Osteoblast (primary cell): ENCODE measurements at regions not wholly inside any gene's neighbourhood (a gene's known extent, or its start where the extent isn't known, plus 50 kb on each side); places are given as distances from the start of the nearest gene placed in this dataset.

Experiments used
- DNase-seq: peaks from one replicate; pipeline ENCODE4 v3.0.0; 2011; ENCODE audit warnings: low spot score, mixed read lengths; ENCODE audit not compliant: insufficient read length; ENCODE audit errors: missing footprints
- H2AFZ ChIP-seq: 2 replicates; pipeline ENCODE4 v1.6.0; 2011; ENCODE audit warnings: mild to moderate bottlenecking, low read length
- H3K27ac ChIP-seq: 2 replicates; pipeline ENCODE4 v1.5.1; 2011; ENCODE audit warnings: mild to moderate bottlenecking, low read depth, low read length, moderate library complexity
- H3K27me3 ChIP-seq: 2 replicates; pipeline ENCODE4 v1.6.0; 2012; ENCODE audit warnings: mild to moderate bottlenecking, control low read depth, inconsistent platforms, low read length, moderate library complexity; ENCODE audit not compliant: insufficient read depth
- H3K36me3 ChIP-seq: 2 replicates; pipeline ENCODE4 v1.5.1; 2011; ENCODE audit warnings: mild to moderate bottlenecking, low read length, control low read depth, moderate library complexity; ENCODE audit not compliant: insufficient read depth
- H3K4me1 ChIP-seq: 2 replicates; pipeline ENCODE4 v1.5.1; 2011; ENCODE audit warnings: mild to moderate bottlenecking, low read length, control low read depth, moderate library complexity; ENCODE audit not compliant: insufficient read depth
- H3K4me2 ChIP-seq: 2 replicates; pipeline ENCODE4 v1.6.0; 2011; ENCODE audit warnings: mild to moderate bottlenecking, low read length; ENCODE audit not compliant: insufficient read depth
- H3K4me3 ChIP-seq: fragments of 200-600 bp; sonication (generic); 3 replicates; pipeline ENCODE4 v1.5.1; 2012; ENCODE audit warnings: mild to moderate bottlenecking, low read length, inconsistent platforms; ENCODE audit not compliant: insufficient read depth
- H3K79me2 ChIP-seq: 2 replicates; pipeline ENCODE4 v1.6.0; 2012; ENCODE audit warnings: mild to moderate bottlenecking, low read length, control low read depth, inconsistent platforms; ENCODE audit not compliant: insufficient read depth
- H3K9me3 ChIP-seq: 2 replicates; pipeline ENCODE4 v1.5.1; 2011; ENCODE audit warnings: low read depth, low read length, control low read depth
- H4K20me1 ChIP-seq: 2 replicates; pipeline ENCODE4 v1.6.0; 2012; ENCODE audit warnings: mild to moderate bottlenecking, low read length, control low read depth; ENCODE audit not compliant: insufficient read depth
- TF ChIP-seq, protein P1 (sequence below): IDR thresholded peaks from 2 replicates; pipeline ENCODE4 v1.5.1; 2011; ENCODE audit warnings: mild to moderate bottlenecking, low read depth, low read length, moderate library complexity; ENCODE audit errors: extremely low read depth

DNA sequence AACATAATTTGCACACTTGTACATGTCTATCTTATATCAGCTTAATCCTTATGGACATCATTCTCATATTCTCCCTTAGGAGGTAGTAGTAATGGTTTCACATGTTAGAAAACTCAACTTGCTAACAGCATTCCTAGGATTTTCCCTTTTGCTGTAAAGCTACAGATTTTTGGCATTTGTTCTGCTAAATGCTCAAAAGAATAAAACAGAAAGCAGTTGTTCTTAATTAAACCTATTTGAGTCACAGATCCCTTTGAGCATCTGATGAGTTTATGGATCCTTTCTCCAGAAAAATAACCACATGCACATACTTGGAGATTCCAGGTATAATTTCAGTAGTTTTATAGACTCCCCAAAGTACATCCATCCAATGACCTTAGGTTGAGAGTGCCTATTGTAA lies 122.9 kb upstream of the BET1 start:
- TF ChIP-seq, protein P1, sequence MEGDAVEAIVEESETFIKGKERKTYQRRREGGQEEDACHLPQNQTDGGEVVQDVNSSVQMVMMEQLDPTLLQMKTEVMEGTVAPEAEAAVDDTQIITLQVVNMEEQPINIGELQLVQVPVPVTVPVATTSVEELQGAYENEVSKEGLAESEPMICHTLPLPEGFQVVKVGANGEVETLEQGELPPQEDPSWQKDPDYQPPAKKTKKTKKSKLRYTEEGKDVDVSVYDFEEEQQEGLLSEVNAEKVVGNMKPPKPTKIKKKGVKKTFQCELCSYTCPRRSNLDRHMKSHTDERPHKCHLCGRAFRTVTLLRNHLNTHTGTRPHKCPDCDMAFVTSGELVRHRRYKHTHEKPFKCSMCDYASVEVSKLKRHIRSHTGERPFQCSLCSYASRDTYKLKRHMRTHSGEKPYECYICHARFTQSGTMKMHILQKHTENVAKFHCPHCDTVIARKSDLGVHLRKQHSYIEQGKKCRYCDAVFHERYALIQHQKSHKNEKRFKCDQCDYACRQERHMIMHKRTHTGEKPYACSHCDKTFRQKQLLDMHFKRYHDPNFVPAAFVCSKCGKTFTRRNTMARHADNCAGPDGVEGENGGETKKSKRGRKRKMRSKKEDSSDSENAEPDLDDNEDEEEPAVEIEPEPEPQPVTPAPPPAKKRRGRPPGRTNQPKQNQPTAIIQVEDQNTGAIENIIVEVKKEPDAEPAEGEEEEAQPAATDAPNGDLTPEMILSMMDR: no peak
- no peak for DNase-seq
- H3K4me2 ChIP-seq: no peak overlapping the region
- H3K36me3 ChIP-seq: no peaks in the 10 kb centered on the region
- H3K4me3 ChIP-seq: no peak overlapping the region
- H3K27ac ChIP-seq: no peak overlapping the region
- peaks cover 20% of the 10 kb centered on the region for H3K4me1 ChIP-seq
- H4K20me1 ChIP-seq: no peaks in the 10 kb centered on the region
- H3K27me3 ChIP-seq: no peaks in the 10 kb centered on the region
- H3K9me3 ChIP-seq: no peaks in the 10 kb centered on the region
- no peak overlapping the region for H2AFZ ChIP-seq
- no peaks in the 10 kb centered on the region for H3K79me2 ChIP-seq

DNA sequence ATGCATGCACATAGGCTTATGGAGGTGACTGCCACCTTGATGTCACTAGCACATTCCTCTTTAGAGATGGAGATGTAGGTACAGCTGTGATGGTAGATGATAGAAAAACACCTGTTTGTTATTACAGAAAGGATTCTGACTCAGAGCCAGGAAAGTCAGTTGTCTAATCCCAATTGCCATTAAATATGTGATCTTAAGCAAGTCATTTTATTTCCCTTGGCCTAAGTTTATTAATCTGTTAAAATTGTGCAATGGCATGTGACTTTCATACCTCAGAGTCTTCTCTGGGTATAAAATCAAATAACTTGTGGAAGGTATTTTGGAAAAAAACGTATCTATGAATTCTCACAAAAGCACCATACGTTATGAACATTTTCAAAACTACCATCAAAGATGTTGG lies 123.9 kb upstream of the BET1 start:
- Histone ChIP-seq H3K4me2 (no peak overlapping the region), H2AFZ (no peak overlapping the region), H3K27ac (no peak overlapping the region), H4K20me1 (no peaks in the 10 kb centered on the region), H3K79me2 (no peaks in the 10 kb centered on the region), H3K9me3 (no peaks in the 10 kb centered on the region), H3K4me3 (no peak overlapping the region), H3K36me3 (no peaks in the 10 kb centered on the region), H3K27me3 (no peaks in the 10 kb centered on the region), H3K4me1 (peaks cover 20% of the 10 kb centered on the region)
- TF ChIP-seq, protein P1: no peak
- no peak for DNase-seq

DNA sequence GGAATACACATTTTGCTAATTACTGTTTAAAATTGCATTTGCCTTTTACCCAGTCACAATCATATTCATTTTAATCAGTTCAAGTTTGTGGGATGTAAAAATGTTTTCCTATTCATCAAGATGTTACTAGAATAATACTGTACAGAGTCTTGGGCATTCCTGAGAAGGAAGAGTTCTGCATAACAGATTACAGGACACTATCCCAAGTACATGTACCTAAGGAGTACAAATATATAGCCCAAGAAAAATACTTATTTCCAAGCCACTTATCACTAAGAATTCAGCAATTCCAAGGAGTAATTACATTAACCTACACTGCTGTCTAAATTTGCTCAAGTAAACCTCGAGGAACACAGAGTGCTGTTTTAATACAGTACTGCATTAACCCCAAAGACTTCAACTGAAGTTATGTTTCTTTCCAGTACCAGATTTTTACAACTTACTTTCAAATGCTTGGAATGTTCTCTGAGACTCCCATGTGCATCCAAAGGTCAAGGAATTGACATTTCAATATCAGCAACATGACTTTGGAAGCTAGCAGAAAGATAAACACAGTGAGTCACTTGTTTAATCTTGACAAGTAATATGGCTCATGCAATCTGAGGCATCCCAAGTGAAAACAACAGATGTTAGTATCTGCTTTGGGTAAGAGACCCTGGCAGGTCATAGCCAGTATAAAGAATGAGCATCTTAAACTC lies 125.4 kb upstream of the BET1 start:
- Histone ChIP-seq H3K36me3 (no peaks in the 10 kb centered on the region), H3K4me2 (peak overlapping the region; percentile 42), H2AFZ (no peak overlapping the region), H4K20me1 (no peaks in the 10 kb centered on the region), H3K4me3 (no peak overlapping the region), H3K9me3 (no peaks in the 10 kb centered on the region), H3K27ac (peak overlapping the region; percentile 41), H3K79me2 (no peaks in the 10 kb centered on the region), H3K27me3 (no peaks in the 10 kb centered on the region), H3K4me1 (peaks cover 25% of the 10 kb centered on the region)
- TF ChIP-seq, protein P1: no peak
- DNase-seq: peak; percentile 54

DNA sequence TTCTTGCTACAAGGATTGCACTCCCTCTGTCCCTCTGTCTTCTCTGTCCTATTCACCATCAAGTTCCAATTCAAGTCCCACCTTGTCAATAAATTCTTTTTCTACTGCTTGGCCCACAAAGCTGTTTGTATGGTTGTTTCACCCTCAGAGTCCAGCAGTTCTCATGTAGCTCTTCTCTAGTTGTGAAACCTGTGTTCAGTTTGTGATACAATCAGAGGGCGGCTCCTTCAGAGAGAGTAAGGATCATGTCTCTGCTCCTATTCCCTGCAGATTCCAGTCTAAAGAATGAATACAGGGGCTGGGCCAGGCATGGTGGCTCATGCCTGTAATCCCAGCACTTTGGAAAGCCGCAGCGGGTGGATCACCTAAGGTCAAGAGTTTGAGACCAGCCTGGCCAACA lies 126.6 kb upstream of the BET1 start:
- Histone ChIP-seq H3K4me2 (no peak overlapping the region), H3K9me3 (no peaks in the 10 kb centered on the region), H3K4me1 (peaks cover 25% of the 10 kb centered on the region), H3K36me3 (no peaks in the 10 kb centered on the region), H3K79me2 (no peaks in the 10 kb centered on the region), H3K27me3 (no peaks in the 10 kb centered on the region), H2AFZ (no peak overlapping the region), H3K27ac (no peak overlapping the region), H3K4me3 (no peak overlapping the region), H4K20me1 (no peaks in the 10 kb centered on the region)
- TF ChIP-seq, protein P1: no peak
- DNase-seq: no peak
